ENCODE measurements at regions not wholly inside any gene's neighbourhood (a gene's known extent, or its start where the extent isn't known, plus 50 kb on each side); places are given as distances from the start of the nearest gene placed in this dataset.
"Not testable (repeated sequence)": the region's sequence is repeated elsewhere in the genome, so short reads cannot be mapped to it uniquely, and the experiment has no call there.

DNA sequence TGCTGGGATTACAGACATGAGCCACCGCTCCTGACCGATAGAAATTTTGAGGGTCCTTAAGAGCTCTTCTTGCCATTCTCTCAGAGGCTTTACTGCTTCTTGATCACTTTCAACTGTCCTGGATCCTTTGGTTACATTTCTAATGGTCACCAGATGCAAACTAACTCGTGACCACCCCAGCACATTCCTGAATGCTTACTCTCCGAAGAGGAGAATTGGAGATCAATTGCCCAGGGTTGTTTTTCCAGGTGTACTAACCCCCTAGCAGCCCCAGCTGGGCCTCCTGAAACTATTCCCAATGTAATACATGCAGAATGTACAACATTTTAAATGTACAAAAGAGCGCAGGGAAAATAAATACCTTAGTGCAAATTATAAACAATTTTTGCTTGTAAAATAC lies 65.1 kb upstream of the TBL1XR1 start:
- Histone ChIP-seq H3K27ac (no peak overlapping the region), H3K4me3 (no peak overlapping the region), H3K9me3 (no peaks in the 10 kb centered on the region), H3K36me3 (no peaks in the 10 kb centered on the region), H3K4me1 (peaks cover 0 to 10% (median 3%) of the 10 kb centered on the region in 4 donors), H3K27me3 (no peaks in the 10 kb centered on the region)
- 95 to 97% methylated on average over 5 of the region's 5 CpGs for WGBS, 2 donors
- intact Hi-C loops (cut with DNase I), result loop anchor here (10.0 kb wide), 1 partner anchor 58 kb away; no protein-coding TSS in a partner anchor
- DNase-seq, result no peak
- TF ChIP-seq POLR2AphosphoS5 (IDR thresholded peaks at IDR 0.05) (no peak), POLR2A (IDR thresholded peaks at IDR 0.05) (no peak), EP300 (IDR thresholded peaks at IDR 0.05) (no peak)
- TF ChIP-seq, protein P1, sequence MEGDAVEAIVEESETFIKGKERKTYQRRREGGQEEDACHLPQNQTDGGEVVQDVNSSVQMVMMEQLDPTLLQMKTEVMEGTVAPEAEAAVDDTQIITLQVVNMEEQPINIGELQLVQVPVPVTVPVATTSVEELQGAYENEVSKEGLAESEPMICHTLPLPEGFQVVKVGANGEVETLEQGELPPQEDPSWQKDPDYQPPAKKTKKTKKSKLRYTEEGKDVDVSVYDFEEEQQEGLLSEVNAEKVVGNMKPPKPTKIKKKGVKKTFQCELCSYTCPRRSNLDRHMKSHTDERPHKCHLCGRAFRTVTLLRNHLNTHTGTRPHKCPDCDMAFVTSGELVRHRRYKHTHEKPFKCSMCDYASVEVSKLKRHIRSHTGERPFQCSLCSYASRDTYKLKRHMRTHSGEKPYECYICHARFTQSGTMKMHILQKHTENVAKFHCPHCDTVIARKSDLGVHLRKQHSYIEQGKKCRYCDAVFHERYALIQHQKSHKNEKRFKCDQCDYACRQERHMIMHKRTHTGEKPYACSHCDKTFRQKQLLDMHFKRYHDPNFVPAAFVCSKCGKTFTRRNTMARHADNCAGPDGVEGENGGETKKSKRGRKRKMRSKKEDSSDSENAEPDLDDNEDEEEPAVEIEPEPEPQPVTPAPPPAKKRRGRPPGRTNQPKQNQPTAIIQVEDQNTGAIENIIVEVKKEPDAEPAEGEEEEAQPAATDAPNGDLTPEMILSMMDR (IDR thresholded peaks at IDR 0.05), result no peak

DNA sequence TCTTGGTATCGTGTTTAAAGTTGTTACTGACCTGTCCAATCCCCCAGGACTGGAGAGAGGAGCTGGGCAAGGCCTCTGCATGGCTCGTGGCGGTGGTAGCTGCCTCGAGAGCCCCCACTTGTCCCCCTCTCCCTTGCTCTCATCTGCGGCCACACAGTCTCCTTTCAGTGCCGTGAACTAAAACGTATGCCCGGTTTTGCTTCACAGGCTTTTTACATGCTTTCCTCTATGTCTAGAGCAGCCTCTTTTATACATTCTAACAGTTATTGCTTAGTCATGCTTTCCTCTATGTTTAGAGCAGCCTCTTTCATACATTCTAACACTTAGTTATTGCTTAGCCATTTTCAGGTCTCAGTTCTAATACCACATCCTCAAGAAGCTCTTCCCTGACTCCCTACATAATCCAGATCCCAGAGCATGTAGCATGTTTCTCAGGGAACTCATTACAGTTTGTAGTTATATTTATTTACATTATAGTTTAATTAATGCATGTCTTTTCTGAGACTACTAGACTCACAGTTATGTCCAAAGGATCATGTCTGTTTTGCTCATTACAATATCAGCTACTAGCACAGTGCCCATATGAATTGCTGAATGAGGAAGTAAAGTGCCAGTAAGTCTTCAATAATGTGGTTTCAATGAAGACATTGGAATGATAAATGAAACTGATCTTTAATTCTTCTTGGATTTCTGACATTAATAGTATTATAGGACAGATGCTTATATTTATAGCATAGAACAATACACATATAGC lies 66.5 kb upstream of the TBL1XR1 start:
- Histone ChIP-seq H3K9me3 (no peaks in the 10 kb centered on the region), H3K27me3 (no peaks in the 10 kb centered on the region), H3K36me3 (no peaks in the 10 kb centered on the region), H3K27ac (peak overlapping the region in 2 of 4 donors; percentile 15 to 60), H3K4me3 (no peak overlapping the region), H3K4me1 (peaks cover 0 to 10% (median 3%) of the 10 kb centered on the region in 4 donors)
- 70 to 80% methylated on average over 8 of the region's 8 CpGs for WGBS, 2 donors
- TF ChIP-seq POLR2AphosphoS5 (IDR thresholded peaks at IDR 0.05) (no peak), POLR2A (IDR thresholded peaks at IDR 0.05) (no peak), EP300 (IDR thresholded peaks at IDR 0.05) (no peak)
- TF ChIP-seq, protein P1 (IDR thresholded peaks at IDR 0.05), result no peak
- no peak for DNase-seq
- intact Hi-C loops (cut with DNase I), result loop anchor here (10.0 kb wide), 1 partner anchor 59 kb away; no protein-coding TSS in a partner anchor

DNA sequence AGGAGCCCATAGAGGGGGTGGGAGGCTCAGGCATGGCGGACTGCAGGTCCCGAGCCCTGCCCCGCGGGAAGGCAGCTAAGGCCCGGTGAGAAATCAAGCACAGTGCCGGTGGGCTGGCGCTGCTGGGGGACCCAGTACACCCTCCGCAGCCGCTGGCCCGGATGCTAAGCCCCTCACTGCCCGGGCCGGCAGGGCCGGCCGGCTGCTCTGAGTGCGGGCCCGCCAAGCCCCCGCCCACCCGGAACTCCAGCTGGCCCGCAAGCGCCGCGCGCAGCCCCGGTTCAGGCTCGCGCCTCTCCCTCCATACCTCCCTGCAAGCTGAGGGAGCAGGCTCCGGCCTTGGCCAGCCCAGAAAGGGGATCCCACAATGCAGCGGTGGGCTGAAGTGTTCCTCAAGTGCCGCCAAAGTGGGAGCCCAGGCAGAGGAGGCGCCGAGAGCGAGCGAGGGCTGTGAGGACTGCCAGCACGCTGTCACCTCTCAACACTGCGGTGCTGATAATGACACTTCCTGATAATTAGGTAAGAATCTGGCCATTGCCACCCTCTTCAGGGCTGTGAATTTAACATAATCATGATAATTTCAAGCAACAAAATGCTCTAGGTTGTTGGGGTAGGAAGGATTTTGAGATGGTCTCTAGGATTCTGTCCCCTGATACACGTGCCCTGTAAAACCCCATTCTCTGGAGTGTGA lies 74.7 kb upstream of the TBL1XR1 start:
- H3K4me3 ChIP-seq; DNase-seq; intact Hi-C loops (cut with DNase I); H3K9me3 ChIP-seq; H3K36me3 ChIP-seq; H3K4me1 ChIP-seq; H3K27me3 ChIP-seq; H3K27ac ChIP-seq: not testable (repeated sequence)
- 97 to 98% methylated on average over 36 of the region's 36 CpGs for WGBS, 2 donors

DNA sequence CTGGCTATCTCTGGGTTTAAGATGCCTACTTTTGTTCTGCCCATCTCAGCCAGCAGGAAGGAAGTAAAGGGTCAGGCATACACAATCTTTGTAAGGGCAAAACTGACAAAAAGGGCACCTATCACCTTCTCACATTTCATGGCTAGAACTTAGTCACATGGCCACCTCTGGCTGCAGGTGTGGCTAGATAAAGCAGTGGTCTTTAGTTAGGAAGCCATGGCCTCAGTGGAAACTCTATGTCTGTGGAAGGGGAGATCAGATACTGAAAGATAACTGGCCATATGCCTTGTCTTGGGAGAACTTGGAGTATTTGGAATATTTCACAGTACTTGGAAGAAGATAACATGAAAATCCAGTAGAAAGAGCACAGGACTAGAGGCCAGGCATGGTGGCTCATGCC lies 80.7 kb upstream of the TBL1XR1 start:
- no peaks in the 10 kb centered on the region for H3K36me3 ChIP-seq
- no peak for DNase-seq
- no peak overlapping the region for H3K4me3 ChIP-seq
- H3K27me3 ChIP-seq, result no peaks in the 10 kb centered on the region
- H3K4me1 ChIP-seq, result no peaks in the 10 kb centered on the region
- H3K9me3 ChIP-seq, result no peaks in the 10 kb centered on the region
- H3K27ac ChIP-seq, result no peak overlapping the region
- intact Hi-C loops (cut with DNase I), result no loop called here
- no peak for TF ChIP-seq POLR2AphosphoS5 (IDR thresholded peaks at IDR 0.05)
- no peak for TF ChIP-seq POLR2A (IDR thresholded peaks at IDR 0.05)
- TF ChIP-seq EP300 (IDR thresholded peaks at IDR 0.05), result no peak
- TF ChIP-seq, protein P1 (IDR thresholded peaks at IDR 0.05), result no peak

DNA sequence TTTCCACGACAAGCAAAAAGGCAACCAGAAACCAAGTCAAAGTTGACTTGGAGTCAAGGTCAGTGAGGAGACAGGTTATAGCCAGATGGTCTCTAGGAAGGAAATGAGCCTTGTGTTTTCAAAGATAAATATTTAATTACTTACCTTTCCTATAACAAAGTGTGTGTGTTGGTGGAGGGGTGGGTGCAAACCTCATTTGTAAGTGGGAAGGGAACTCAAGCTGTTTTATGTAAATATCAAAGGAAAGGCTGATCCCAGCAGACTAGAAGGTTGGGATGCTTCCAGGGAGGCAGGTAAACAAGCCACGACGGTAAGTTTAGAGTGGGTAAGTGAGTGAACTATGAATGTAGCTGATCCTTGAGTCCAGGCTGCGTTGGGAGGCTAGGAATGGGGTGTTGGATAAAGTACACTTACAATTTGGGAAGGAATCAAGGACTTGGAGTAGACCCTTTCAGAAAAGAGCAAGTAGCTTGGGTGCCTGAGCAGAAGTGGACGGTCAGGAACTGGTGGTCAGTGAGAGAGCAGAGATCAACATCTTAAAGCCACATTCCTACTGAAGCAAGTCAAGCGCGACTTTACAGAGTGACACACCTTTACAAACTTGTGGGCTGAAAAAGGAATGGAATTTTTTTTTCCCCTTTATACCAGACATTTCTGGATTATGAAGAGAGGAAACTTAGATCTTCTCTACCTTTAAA lies 82.0 kb upstream of the TBL1XR1 start:
- intact Hi-C loops (cut with DNase I), result no loop called here
- DNase-seq, result no peak
- Histone ChIP-seq H3K4me1 (peaks cover 0 to 5% (median 3%) of the 10 kb centered on the region in 4 donors), H3K9me3 (no peaks in the 10 kb centered on the region), H3K36me3 (no peaks in the 10 kb centered on the region), H3K27me3 (no peaks in the 10 kb centered on the region), H3K4me3 (no peak overlapping the region), H3K27ac (no peak overlapping the region)
- no peak for TF ChIP-seq POLR2A (IDR thresholded peaks at IDR 0.05)
- no peak for TF ChIP-seq POLR2AphosphoS5 (IDR thresholded peaks at IDR 0.05)
- TF ChIP-seq, protein P1 (IDR thresholded peaks at IDR 0.05), result no peak
- no peak for TF ChIP-seq EP300 (IDR thresholded peaks at IDR 0.05)
- WGBS, 2 donors, result 54 to 73% methylated on average over 7 of the region's 7 CpGs
